ENCODE measurements at regions not wholly inside any gene's neighbourhood (a gene's known extent, or its start where the extent isn't known, plus 50 kb on each side); places are given as distances from the start of the nearest gene placed in this dataset.

DNA sequence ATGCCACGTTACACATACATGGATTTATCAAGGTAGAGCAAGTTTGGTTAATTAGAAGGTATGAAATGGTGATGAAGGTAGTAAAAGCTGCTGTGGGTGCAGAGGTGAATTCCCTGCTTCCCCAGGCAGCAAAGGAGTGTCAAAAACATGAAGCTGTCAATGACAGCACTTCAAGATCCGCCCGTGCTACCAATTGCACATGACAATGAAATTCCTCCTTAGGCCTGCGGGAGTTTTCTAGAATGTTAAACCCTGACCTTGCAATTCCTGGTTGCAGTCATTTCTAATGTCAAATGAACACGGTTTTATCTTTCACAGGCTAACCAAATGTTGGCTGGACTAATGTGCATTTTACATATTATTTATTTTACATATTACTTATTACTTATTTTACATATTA lies 67.7 kb upstream of the LSM14A start:
- no peak for DNase-seq (ENCODE audit: low read depth)

- DNase-seq (ENCODE audit: low read depth) = no peak
Observed at GRCh38 chr19:34109596-34109995, 62.7 kb upstream of the LSM14A start.

DNA sequence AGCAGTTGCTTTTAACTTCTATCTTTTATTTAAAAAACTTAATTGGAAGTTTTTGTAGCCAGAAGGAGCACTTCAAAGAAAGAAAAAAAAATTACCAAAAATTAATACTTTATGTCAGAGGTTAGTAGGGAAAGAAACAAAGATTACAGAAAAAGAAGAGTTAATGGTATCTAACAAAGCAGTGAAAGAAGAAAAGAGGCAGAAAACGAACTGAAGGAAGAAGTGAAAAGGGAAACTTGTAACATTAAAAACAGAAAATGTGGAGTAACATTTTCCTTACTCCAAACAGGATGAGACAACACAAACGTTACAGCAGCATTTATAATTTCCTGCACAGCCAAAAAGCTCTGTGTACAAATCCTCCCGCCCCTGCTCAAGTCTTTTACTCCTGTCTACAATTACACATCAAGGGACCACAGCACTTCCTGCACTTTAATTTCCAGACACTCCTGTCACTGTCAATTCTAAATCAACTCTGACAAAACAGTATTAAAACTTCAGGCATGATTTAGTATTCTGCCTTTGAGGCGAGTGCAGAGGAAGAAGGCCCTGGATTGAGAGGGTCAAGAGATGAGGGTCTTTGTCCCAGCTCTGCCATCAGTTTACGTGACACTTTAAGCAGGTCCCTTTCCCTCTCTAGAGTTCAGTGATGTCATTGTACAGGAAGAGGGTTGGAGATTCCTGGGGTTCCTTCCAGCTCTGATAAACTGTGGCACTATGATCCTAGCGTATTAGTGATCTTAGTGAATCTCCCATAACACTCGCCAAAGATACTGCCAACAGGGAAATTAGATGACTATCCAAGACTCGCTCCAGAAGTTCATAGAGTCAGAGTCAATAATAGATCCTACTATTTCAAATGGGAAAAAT lies 53.2 kb upstream of the LSM14A start:
- no peak for DNase-seq (ENCODE audit: low read depth)

GRCh38 chr19:34120141-34120540 lies 52.2 kb upstream of the LSM14A start:
- DNase-seq (ENCODE audit: low read depth) = no peak

DNA sequence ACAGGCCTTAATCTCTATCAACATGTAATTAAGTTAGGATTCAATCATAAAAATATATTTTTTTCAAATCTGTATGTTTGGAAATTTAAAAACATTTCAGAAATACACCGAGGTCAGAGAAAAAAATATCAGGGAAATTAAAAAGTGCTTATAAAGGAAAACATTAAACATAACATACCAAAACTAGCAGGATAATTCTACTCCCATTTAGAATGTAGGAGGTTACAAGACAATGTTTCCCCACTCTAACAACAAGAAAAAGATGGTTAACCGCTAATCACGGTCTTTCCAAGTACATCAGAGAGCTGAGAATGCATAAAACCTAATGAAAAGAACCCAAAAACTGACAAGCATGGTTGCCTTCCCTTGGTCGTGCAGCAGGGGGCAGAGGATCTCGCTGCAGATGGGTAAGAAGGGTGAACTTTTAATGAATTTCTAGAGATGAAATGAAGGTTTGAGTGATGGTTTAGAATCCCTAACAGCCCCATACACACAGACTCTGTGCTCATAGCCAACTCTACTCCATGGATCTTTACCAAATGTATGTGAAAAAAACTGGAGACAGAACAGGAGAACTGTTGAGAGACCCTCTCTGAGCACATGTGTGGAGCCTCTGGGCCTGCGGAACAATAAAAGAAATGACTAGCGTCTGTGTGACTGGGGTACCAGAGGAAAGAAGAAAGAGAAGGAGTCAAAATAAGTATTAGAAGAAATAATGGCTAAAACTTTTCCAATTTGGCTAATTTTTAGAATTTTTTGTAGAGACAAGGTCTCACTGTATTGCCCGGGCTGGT lies 51.3 kb upstream of the LSM14A start:
- DNase-seq (ENCODE audit: low read depth) = no peak

Measured in forelimb muscle (tissue), 1 donor.